Body of pancreas (tissue), 4 donors: ENCODE measurements at regions not wholly inside any gene's neighbourhood (a gene's known extent, or its start where the extent isn't known, plus 50 kb on each side); places are given as distances from the start of the nearest gene placed in this dataset.

Source experiments
- ATAC-seq: fragments of 150-250 bp; one replicate; pipeline ENCODE4 v1.9.1; 2016
- DNase-seq, 4 donors: peaks; one replicate each; pipeline ENCODE4 v3.0.0-alpha.2; 2019
- H3K27ac ChIP-seq, 4 donors: fragments of 200-600 bp; sonication (generic); 1 replicate in 3 of 4; 2 replicates in 1 of 4; pipeline versions ENCODE4 v1.5.1 to v1.6.1; 2016 to 2019; ENCODE audit warnings: mild to moderate bottlenecking in 1 of 4, mixed read lengths in 1 of 4, moderate library complexity in 1 of 4
- H3K27me3 ChIP-seq, 2 donors: fragments of 200-600 bp; sonication (generic); one replicate each; pipeline ENCODE4 v1.6.0; 2016; ENCODE audit warnings: mild to moderate bottlenecking in 1 of 2
- H3K36me3 ChIP-seq, 2 donors: fragments of 200-600 bp; sonication (generic); replicated peaks in 1 of 2; 2 replicates each; pipeline ENCODE4 v1.5.1; 2016; ENCODE audit warnings: low read depth in 2 of 2; ENCODE audit not compliant: insufficient read depth in 1 of 2
- H3K4me1 ChIP-seq: fragments of 200-600 bp; sonication (generic); one replicate; pipeline ENCODE4 v1.6.0; 2016
- H3K4me3 ChIP-seq, 2 donors: fragments of 200-600 bp; sonication (generic); 1 replicate in 1 of 2; 2 replicates in 1 of 2; pipeline ENCODE4 v1.5.1; 2016 to 2019
- H3K9me3 ChIP-seq, 3 donors: fragments of 200-600 bp; sonication (generic); 1 replicate in 2 of 3; 2 replicates in 1 of 3; pipeline ENCODE4 v1.5.1; 2016
- POLR2A ChIP-seq, 3 donors: fragments of 450-650 bp; IDR thresholded peaks; one replicate each; pipeline ENCODE4 v1.6.1; 2016; ENCODE audit warnings: antibody characterized with exemption in 3 of 3, mild to moderate bottlenecking in 2 of 3
- WGBS, 2 donors: methylation state at CpG; one replicate each; pipeline ENCODE4 v1.1.5; 2017; 5-methylcytosine and 5-hydroxymethylcytosine counted together
- intact Hi-C: fragments of 100-400 bp; cut with DNase I; formaldehyde crosslinking; loops from one replicate; pipeline ENCODE4 v1.15.1; 2023
- TF ChIP-seq, protein P1 (sequence below), 7 experiments: fragments of 450-650 bp in 4 of 7; fragments of 200-600 bp in 3 of 7; sonication (generic) in 3 of 7; IDR thresholded peaks; one replicate each; pipeline ENCODE4 v1.5.1; 2016 to 2019; ENCODE audit warnings: antibody characterized with exemption in 7 of 7

GRCh38 chr6:113731541-113731940, 125.6 kb upstream of the MARCKS start:
- no peak overlapping the region for H3K4me3 ChIP-seq
- no peaks in the 10 kb centered on the region for H3K36me3 ChIP-seq
- DNase-seq (no peak), ATAC-seq (no peak)
- H3K9me3 ChIP-seq: no peaks in the 10 kb centered on the region
- peak overlapping the region in 1 of 4 donors; percentile 82 for H3K27ac ChIP-seq
- no peaks in the 10 kb centered on the region for H3K27me3 ChIP-seq
- intact Hi-C loops: no loop called here
- WGBS, 2 donors: 75 to 83% methylated on average over 3 of the region's 3 CpGs
- TF ChIP-seq, protein P1, sequence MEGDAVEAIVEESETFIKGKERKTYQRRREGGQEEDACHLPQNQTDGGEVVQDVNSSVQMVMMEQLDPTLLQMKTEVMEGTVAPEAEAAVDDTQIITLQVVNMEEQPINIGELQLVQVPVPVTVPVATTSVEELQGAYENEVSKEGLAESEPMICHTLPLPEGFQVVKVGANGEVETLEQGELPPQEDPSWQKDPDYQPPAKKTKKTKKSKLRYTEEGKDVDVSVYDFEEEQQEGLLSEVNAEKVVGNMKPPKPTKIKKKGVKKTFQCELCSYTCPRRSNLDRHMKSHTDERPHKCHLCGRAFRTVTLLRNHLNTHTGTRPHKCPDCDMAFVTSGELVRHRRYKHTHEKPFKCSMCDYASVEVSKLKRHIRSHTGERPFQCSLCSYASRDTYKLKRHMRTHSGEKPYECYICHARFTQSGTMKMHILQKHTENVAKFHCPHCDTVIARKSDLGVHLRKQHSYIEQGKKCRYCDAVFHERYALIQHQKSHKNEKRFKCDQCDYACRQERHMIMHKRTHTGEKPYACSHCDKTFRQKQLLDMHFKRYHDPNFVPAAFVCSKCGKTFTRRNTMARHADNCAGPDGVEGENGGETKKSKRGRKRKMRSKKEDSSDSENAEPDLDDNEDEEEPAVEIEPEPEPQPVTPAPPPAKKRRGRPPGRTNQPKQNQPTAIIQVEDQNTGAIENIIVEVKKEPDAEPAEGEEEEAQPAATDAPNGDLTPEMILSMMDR (IDR thresholded peaks at IDR 0.05): no peak
- TF ChIP-seq POLR2A (IDR thresholded peaks at IDR 0.05): no peak
- H3K4me1 ChIP-seq: peaks cover 18% of the 10 kb centered on the region

GRCh38 chr6:113732384-113732966, 124.7 kb upstream of the MARCKS start:
- peak in 1 of 3 donors; percentile 47 for TF ChIP-seq POLR2A (IDR thresholded peaks at IDR 0.05)
- TF ChIP-seq, protein P1 (IDR thresholded peaks at IDR 0.05): peak in 4 of 7 experiments; percentile 26 to 39 (median 33)
- H3K36me3 ChIP-seq: no peaks in the 10 kb centered on the region
- DNase-seq (peak; percentile 45 to 61 (median 55)), ATAC-seq (peak; percentile 88)
- H3K4me3 ChIP-seq: no peak overlapping the region
- H3K27ac ChIP-seq: peak overlapping the region; percentile 55 to 82 (median 76)
- no peaks in the 10 kb centered on the region for H3K27me3 ChIP-seq
- H3K4me1 ChIP-seq: peaks cover 28% of the 10 kb centered on the region
- WGBS, 2 donors: 7 to 26% methylated on average over 4 of the region's 4 CpGs
- H3K9me3 ChIP-seq: no peaks in the 10 kb centered on the region
- intact Hi-C loops: no loop called here

- ATAC-seq (no peak), DNase-seq (no peak)
- H3K9me3 ChIP-seq: no peaks in the 10 kb centered on the region
- 67% methylated on average over 3 of the region's 3 CpGs for WGBS, 2 donors
- H3K27ac ChIP-seq: no peak overlapping the region
- H3K4me3 ChIP-seq: no peak overlapping the region
- intact Hi-C loops: no loop called here
- H3K4me1 ChIP-seq: peaks cover 28% of the 10 kb centered on the region
- H3K36me3 ChIP-seq: no peaks in the 10 kb centered on the region
- TF ChIP-seq, protein P1 (IDR thresholded peaks at IDR 0.05): no peak
- no peak for TF ChIP-seq POLR2A (IDR thresholded peaks at IDR 0.05)
- no peaks in the 10 kb centered on the region for H3K27me3 ChIP-seq
Observed at GRCh38 chr6:113733381-113733780, 123.8 kb upstream of the MARCKS start.

GRCh38 chr6:113734982-113735381, 122.2 kb upstream of the MARCKS start:
- Histone ChIP-seq H3K4me3 (no peak overlapping the region), H3K9me3 (no peaks in the 10 kb centered on the region), H3K27ac (no peak overlapping the region), H3K27me3 (no peaks in the 10 kb centered on the region), H3K36me3 (no peaks in the 10 kb centered on the region), H3K4me1 (peaks cover 28% of the 10 kb centered on the region)
- DNase-seq (no peak), ATAC-seq (no peak)
- WGBS, 2 donors: 59 to 68% methylated on average over 3 of the region's 3 CpGs
- intact Hi-C loops: no loop called here
- TF ChIP-seq POLR2A (IDR thresholded peaks at IDR 0.05): no peak
- TF ChIP-seq, protein P1 (IDR thresholded peaks at IDR 0.05): no peak

GRCh38 chr6:113735491-113735890, 121.7 kb upstream of the MARCKS start:
- no peak for TF ChIP-seq POLR2A (IDR thresholded peaks at IDR 0.05)
- TF ChIP-seq, protein P1 (IDR thresholded peaks at IDR 0.05): no peak
- Histone ChIP-seq H3K9me3 (no peaks in the 10 kb centered on the region), H3K27ac (no peak overlapping the region), H3K36me3 (no peaks in the 10 kb centered on the region), H3K27me3 (no peaks in the 10 kb centered on the region), H3K4me1 (peaks cover 28% of the 10 kb centered on the region), H3K4me3 (no peak overlapping the region)
- WGBS, 2 donors: 79 to 89% methylated on average over 3 of the region's 3 CpGs
- ATAC-seq: no peak
- DNase-seq: no peak
- intact Hi-C loops: no loop called here
